T-helper 17 cell (primary cell): ENCODE measurements at regions not wholly inside any gene's neighbourhood (a gene's known extent, or its start where the extent isn't known, plus 50 kb on each side); places are given as distances from the start of the nearest gene placed in this dataset.

Experiments used
- ATAC-seq: fragments of 150-1000 bp; cut with Tn5 transposase; 2 replicates; pipeline ENCODE4 v1.10.0; 2021; ENCODE audit warnings: mild to moderate bottlenecking, moderate library complexity
- DNase-seq, 3 donors: peaks; one replicate each; pipeline versions ENCODE4 v3.0.0 to v3.0.0-alpha.2; 2020 to 2021
- H3K9me3 ChIP-seq: one replicate; pipeline ENCODE4 v1.7.0; 2013; ENCODE audit warnings: low read length, mild to moderate bottlenecking; ENCODE audit not compliant: control insufficient read depth, poor library complexity, severe bottlenecking
- H3K27ac Mint-ChIP-seq: one replicate; pipeline ENCODE4 v1.8.0; 2022; ENCODE audit warnings: mild to moderate bottlenecking, moderate library complexity, mixed read lengths
- H3K27me3 Mint-ChIP-seq: one replicate; pipeline ENCODE4 v1.8.0; 2022; ENCODE audit warnings: mixed read lengths
- H3K36me3 Mint-ChIP-seq: one replicate; pipeline ENCODE4 v1.8.0; 2022; ENCODE audit warnings: low read depth, mixed read lengths
- H3K4me1 Mint-ChIP-seq: one replicate; pipeline ENCODE4 v1.8.0; 2022; ENCODE audit warnings: mild to moderate bottlenecking, mixed read lengths
- H3K4me3 Mint-ChIP-seq: one replicate; pipeline ENCODE4 v1.8.0; 2022; ENCODE audit warnings: mild to moderate bottlenecking, moderate library complexity, mixed read lengths

GRCh38 chr22:48394787-48395186 is 1432.9 kb downstream of the BRD1 start:
- ATAC-seq, result no peak
- H3K9me3 ChIP-seq, result no peaks in the 10 kb centered on the region
- no peaks in the 10 kb centered on the region for H3K4me1 Mint-ChIP-seq
- no peaks in the 10 kb centered on the region for H3K36me3 Mint-ChIP-seq
- H3K27ac Mint-ChIP-seq, result no peak overlapping the region
- no peak overlapping the region for H3K4me3 Mint-ChIP-seq
- no peak for DNase-seq
- H3K27me3 Mint-ChIP-seq, result peaks cover 8% of the 10 kb centered on the region

- Mint-ChIP-seq H3K36me3 (no peaks in the 10 kb centered on the region), H3K4me1 (no peaks in the 10 kb centered on the region), H3K27ac (no peak overlapping the region), H3K4me3 (no peak overlapping the region), H3K27me3 (peaks cover 6% of the 10 kb centered on the region)
- ATAC-seq, result no peak
- no peak for DNase-seq
- H3K9me3 ChIP-seq, result no peaks in the 10 kb centered on the region
These were observed 1433.8 kb downstream of the BRD1 start for GRCh38 chr22:48393885-48394284.

GRCh38 chr22:48393041-48393370 is 1434.7 kb downstream of the BRD1 start:
- Mint-ChIP-seq H3K4me1 (no peaks in the 10 kb centered on the region), H3K4me3 (no peak overlapping the region), H3K27ac (no peak overlapping the region), H3K36me3 (no peaks in the 10 kb centered on the region), H3K27me3 (no peaks in the 10 kb centered on the region)
- DNase-seq (no peak), ATAC-seq (no peak)
- H3K9me3 ChIP-seq, result no peaks in the 10 kb centered on the region

- Mint-ChIP-seq H3K36me3 (no peaks in the 10 kb centered on the region), H3K4me3 (no peak overlapping the region), H3K27me3 (no peaks in the 10 kb centered on the region), H3K4me1 (no peaks in the 10 kb centered on the region), H3K27ac (no peak overlapping the region)
- DNase-seq, result no peak
- no peak for ATAC-seq
- H3K9me3 ChIP-seq, result no peaks in the 10 kb centered on the region
These were observed 1435.9 kb downstream of the BRD1 start for GRCh38 chr22:48391820-48392219.

- DNase-seq, result no peak
- no peaks in the 10 kb centered on the region for H3K4me1 Mint-ChIP-seq
- H3K27ac Mint-ChIP-seq, result no peak overlapping the region
- no peaks in the 10 kb centered on the region for H3K9me3 ChIP-seq
- ATAC-seq, result no peak
- H3K4me3 Mint-ChIP-seq, result no peak overlapping the region
- H3K27me3 Mint-ChIP-seq, result no peaks in the 10 kb centered on the region
- no peaks in the 10 kb centered on the region for H3K36me3 Mint-ChIP-seq
These were observed 1436.4 kb downstream of the BRD1 start for GRCh38 chr22:48391171-48391711.

- Mint-ChIP-seq H3K4me3 (no peak overlapping the region), H3K27ac (no peak overlapping the region), H3K4me1 (no peaks in the 10 kb centered on the region), H3K27me3 (no peaks in the 10 kb centered on the region), H3K36me3 (no peaks in the 10 kb centered on the region)
- no peak for ATAC-seq
- no peaks in the 10 kb centered on the region for H3K9me3 ChIP-seq
- DNase-seq, result no peak
These were observed 1437.8 kb downstream of the BRD1 start for GRCh38 chr22:48389916-48390315.

- no peak for ATAC-seq
- peaks cover 13% of the 10 kb centered on the region for H3K27me3 Mint-ChIP-seq
- no peaks in the 10 kb centered on the region for H3K9me3 ChIP-seq
- DNase-seq, result no peak
- no peak overlapping the region for H3K27ac Mint-ChIP-seq
- no peaks in the 10 kb centered on the region for H3K36me3 Mint-ChIP-seq
- H3K4me1 Mint-ChIP-seq, result no peaks in the 10 kb centered on the region
- no peak overlapping the region for H3K4me3 Mint-ChIP-seq
These were observed 1445.5 kb downstream of the BRD1 start for GRCh38 chr22:48382197-48382596.

GRCh38 chr22:48380016-48380665 is 1447.5 kb downstream of the BRD1 start:
- Mint-ChIP-seq H3K27me3 (peaks cover 28% of the 10 kb centered on the region), H3K4me3 (no peak overlapping the region), H3K36me3 (no peaks in the 10 kb centered on the region), H3K27ac (no peak overlapping the region), H3K4me1 (no peaks in the 10 kb centered on the region)
- ATAC-seq (no peak), DNase-seq (no peak)
- H3K9me3 ChIP-seq, result no peaks in the 10 kb centered on the region

GRCh38 chr22:48379371-48379770 is 1448.3 kb downstream of the BRD1 start:
- Mint-ChIP-seq H3K27ac (no peak overlapping the region), H3K4me1 (no peaks in the 10 kb centered on the region)
- no peak for ATAC-seq

GRCh38 chr22:48378673-48379072 is 1449.0 kb downstream of the BRD1 start:
- Mint-ChIP-seq H3K4me1 (no peaks in the 10 kb centered on the region), H3K27me3 (peaks cover 34% of the 10 kb centered on the region), H3K4me3 (no peak overlapping the region), H3K36me3 (no peaks in the 10 kb centered on the region), H3K27ac (no peak overlapping the region)
- ATAC-seq (no peak), DNase-seq (no peak)
- no peaks in the 10 kb centered on the region for H3K9me3 ChIP-seq

More at GRCh38 chr22:48379371-48379770, 1448.3 kb downstream of the BRD1 start:
- Mint-ChIP-seq H3K36me3 (no peaks in the 10 kb centered on the region), H3K4me3 (no peak overlapping the region), H3K27me3 (peaks cover 28% of the 10 kb centered on the region)
- no peaks in the 10 kb centered on the region for H3K9me3 ChIP-seq
- DNase-seq, result no peak

- Mint-ChIP-seq H3K4me1 (no peaks in the 10 kb centered on the region), H3K4me3 (no peak overlapping the region), H3K27me3 (peaks cover 40% of the 10 kb centered on the region), H3K27ac (no peak overlapping the region), H3K36me3 (no peaks in the 10 kb centered on the region)
- DNase-seq, result no peak
- no peak for ATAC-seq
- H3K9me3 ChIP-seq, result no peaks in the 10 kb centered on the region
These were observed 1450.5 kb downstream of the BRD1 start for GRCh38 chr22:48376936-48377712.

- no peaks in the 10 kb centered on the region for H3K4me1 Mint-ChIP-seq
- no peak for ATAC-seq
- H3K27ac Mint-ChIP-seq, result no peak overlapping the region
- no peak overlapping the region for H3K4me3 Mint-ChIP-seq
- no peaks in the 10 kb centered on the region for H3K9me3 ChIP-seq
- no peak for DNase-seq
- H3K36me3 Mint-ChIP-seq, result no peaks in the 10 kb centered on the region
- peaks cover 43% of the 10 kb centered on the region for H3K27me3 Mint-ChIP-seq
These were observed 1451.2 kb downstream of the BRD1 start for GRCh38 chr22:48376428-48376827.

- no peak for DNase-seq
These were observed 1454.0 kb downstream of the BRD1 start for GRCh38 chr22:48373626-48374173.

More at GRCh38 chr22:48373626-48374173, 1454.0 kb downstream of the BRD1 start:
- no peak for ATAC-seq
- Mint-ChIP-seq H3K4me1 (no peaks in the 10 kb centered on the region), H3K36me3 (no peaks in the 10 kb centered on the region), H3K27ac (no peak overlapping the region), H3K4me3 (no peak overlapping the region), H3K27me3 (peaks cover 39% of the 10 kb centered on the region)
- no peaks in the 10 kb centered on the region for H3K9me3 ChIP-seq
